ENCODE measurements at regions not wholly inside any gene's neighbourhood (a gene's known extent, or its start where the extent isn't known, plus 50 kb on each side); places are given as distances from the start of the nearest gene placed in this dataset.

DNA sequence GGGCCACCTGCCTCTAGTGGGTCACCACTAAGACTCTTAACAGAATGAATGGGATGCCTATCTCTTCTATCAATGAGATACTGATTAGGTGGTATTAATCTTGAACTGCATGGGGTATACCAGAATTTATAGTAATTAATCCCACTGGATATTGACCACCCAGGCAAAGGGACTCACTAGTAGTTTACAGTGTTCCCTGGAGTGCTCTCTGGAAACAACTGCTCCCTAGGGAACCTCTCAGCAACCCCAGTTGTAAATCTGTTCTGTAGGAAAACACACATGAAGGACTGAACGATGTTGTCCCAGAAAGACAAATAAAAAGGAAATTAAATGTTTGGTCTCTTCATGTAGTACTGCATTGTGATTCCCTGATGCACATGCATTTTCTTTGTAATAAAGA lies 430.5 kb downstream of the HLX start:
- no peak for FAIRE-seq

DNA sequence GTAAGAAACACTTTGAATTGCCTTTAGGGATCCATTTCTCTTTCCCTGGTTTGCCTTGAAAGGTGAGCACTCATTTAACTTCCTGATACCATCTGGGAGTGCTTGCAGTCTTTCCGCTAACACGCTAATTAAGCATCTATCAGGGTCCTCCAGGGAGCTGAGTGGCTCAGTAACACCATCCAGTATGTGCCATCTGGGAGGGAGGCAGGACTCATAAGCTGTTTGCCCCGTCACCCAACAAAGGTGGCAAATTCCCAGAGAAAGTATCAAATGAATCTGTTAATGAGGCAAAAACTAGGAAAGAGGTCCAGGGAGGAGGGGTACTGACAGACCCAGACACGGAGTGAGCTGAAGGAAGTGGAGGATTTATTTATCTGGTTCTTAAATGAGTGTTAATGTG lies 430.9 kb downstream of the HLX start:
- no peak for FAIRE-seq

DNA sequence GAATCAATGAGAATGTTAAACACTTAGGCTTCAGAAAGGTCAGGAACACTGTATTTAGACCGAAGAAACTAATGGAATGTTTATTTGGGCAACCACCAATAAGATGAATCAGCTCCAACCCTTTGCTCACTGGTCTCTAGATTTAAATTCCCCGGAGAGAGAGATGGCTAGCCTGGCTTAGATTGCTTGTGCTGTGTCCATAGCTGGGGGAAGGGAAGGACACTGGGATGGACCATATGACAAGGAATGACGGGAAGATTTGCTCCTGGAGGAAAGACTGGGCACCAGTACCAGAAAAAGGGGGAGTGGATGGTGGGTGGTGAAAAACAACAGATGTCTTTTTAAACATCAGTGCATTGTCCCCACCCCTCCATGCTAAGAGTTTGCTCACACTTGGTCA lies 426.6 kb downstream of the DUSP10 start:
- no peak for FAIRE-seq

DNA sequence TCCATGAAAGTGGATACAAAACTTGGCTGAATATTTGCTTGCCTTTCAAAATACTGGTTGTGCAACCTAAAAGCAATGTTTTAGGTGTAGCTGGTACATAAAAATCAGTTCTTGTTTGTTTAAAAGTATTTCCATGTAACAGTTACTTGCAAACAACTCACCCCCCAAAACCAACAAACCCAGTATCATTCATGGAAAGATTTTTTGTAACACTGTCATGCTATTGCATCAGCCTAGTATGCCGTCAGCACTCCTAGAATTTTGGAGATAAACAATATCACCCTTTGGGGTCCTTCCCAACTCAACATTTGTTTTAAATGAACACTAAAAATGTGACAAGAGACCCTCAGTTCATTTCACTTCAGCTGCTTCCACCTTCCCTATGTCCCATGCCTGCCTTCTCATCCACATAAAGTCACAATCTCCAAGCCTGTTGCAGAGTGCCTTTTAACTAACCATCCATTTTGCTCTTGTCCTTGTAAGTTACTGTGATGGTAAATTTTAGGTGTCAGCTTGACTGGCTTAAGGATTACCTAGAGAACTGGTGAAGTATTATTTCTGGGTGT lies 425.3 kb downstream of the DUSP10 start:
- no peak for FAIRE-seq

GRCh38 chr1:221317537-221317936 lies 424.4 kb downstream of the DUSP10 start:
- no peak for FAIRE-seq

DNA sequence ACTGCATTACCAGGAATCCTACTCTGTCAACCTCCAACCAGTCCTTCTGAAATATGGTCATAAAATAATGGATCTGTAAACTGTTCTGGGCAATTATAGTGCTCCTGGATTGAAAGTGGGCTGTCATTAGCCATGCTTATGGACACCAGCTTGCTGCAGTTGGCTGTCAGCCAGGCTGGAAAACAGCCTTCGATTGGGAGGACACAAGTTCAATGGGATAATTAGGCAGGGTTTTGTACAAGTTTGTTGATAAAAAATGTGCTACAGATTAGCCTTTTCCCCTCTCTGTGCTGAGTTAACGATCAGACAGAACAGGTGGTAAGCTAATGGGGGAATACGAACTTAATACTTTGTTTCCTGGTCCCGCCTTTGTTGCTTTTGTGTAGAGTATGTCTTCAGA lies 413.9 kb downstream of the DUSP10 start:
- no peak for FAIRE-seq

- no peak for FAIRE-seq
Observed at GRCh38 chr1:221328371-221328770, 413.5 kb downstream of the DUSP10 start.

GRCh38 chr1:221331273-221332183 lies 410.4 kb downstream of the DUSP10 start:
- peak; percentile 21 for FAIRE-seq

GRCh38 chr1:221334062-221334461 lies 407.8 kb downstream of the DUSP10 start:
- no peak for FAIRE-seq

GRCh38 chr1:221335161-221336101 lies 406.5 kb downstream of the DUSP10 start:
- no peak for FAIRE-seq

DNA sequence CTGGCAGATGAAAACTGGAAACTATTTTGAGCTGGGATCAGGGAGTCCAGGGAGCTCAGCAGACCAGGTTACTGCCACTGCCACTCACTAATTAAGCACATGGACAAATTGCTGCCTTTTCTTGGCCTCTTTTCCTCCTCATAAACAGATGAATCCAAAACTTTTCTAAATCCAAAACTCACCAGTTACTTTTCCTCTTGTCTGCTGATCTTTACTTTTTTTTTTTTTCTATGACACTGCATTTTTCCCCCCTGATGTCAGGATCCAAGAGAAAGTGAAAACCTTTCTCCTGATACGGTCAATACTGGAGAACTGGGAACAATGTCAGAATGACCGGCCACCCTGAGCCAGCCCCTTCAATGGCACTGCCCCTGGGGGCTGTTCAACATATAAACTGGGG lies 405.8 kb downstream of the DUSP10 start:
- FAIRE-seq, result no peak

- no peak for FAIRE-seq
Observed at GRCh38 chr1:221337106-221337505, 404.8 kb downstream of the DUSP10 start.

- FAIRE-seq, result no peak
Observed at GRCh38 chr1:221343136-221343535, 398.8 kb downstream of the DUSP10 start.

- no peak for FAIRE-seq
Observed at GRCh38 chr1:221343607-221344006, 398.3 kb downstream of the DUSP10 start.

DNA sequence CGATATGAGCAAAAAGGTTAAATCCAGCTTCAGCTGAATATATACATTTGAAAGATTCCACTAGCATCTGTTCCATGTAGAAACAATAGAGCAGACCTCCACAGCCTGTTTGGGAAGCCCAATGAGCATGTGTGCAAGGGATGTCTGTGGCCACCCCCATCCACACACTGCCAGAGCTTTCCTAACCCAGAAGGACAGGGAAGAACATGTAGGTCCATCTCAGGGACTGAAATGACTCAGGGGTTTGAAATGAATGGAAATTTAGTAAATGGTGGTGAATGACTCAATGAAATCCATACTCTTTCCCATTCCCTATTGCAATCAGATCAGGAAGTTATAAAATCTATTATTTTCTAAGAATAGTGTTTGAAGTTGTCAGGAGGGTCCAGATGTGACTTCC lies 397.2 kb downstream of the DUSP10 start:
- no peak for FAIRE-seq

- no peak for FAIRE-seq
Observed at GRCh38 chr1:221347706-221348105, 394.2 kb downstream of the DUSP10 start.

DNA sequence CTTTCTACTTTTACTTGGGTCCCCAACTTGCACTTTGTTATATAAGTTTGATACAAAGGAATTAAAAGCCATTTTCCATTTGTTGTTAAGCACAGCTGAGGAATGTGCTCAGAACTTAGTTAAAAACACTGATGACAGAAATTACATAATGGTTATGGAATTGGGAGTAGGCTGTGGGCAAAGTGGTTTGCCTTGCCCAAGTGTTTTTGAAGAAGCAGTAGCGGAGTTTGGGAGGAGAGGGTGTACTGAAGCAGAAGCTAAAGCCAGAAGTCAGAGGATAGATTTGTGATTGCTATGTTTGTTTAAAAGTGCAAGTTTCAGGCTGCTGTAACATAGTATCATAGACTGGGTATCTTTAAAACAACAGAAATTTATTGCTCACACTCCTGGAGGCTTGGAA lies 391.8 kb downstream of the DUSP10 start:
- FAIRE-seq, result no peak

GRCh38 chr1:221356693-221357092 lies 385.2 kb downstream of the DUSP10 start:
- no peak for FAIRE-seq

- no peak for FAIRE-seq
Observed at GRCh38 chr1:221363039-221363438, 378.9 kb downstream of the DUSP10 start.

DNA sequence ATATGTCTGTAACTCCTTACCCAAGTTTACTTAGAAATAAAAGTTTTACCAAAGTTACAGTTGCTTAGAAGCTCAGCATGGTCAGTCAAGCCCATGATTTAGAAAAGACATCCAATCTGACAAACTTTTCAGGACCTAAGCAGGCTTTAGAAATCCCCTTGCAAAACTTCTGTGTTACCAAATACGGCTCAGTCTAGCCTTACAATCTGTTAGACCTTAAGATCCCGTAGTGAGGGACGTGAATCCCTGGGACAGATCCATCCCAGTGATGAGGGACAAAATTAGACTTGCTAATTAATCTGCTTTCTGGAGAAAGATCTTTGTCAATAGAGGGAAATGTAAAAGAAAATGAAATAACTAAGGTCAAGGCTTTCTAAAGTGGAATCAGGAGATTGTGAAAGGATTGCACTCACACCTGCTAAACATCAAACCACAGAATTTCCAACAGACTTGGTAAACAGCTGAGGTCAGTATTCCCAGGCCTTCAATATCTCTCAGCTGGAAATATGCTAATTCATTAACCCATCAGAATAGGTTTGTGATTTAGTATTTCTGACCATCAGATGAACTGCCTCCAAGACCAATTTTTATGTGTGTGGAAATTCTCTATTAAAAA lies 375.3 kb downstream of the DUSP10 start:
- FAIRE-seq, result no peak

- FAIRE-seq, result no peak
Observed at GRCh38 chr1:221371705-221372104, 370.2 kb downstream of the DUSP10 start.

GRCh38 chr1:221373795-221374194 lies 368.1 kb downstream of the DUSP10 start:
- no peak for FAIRE-seq

DNA sequence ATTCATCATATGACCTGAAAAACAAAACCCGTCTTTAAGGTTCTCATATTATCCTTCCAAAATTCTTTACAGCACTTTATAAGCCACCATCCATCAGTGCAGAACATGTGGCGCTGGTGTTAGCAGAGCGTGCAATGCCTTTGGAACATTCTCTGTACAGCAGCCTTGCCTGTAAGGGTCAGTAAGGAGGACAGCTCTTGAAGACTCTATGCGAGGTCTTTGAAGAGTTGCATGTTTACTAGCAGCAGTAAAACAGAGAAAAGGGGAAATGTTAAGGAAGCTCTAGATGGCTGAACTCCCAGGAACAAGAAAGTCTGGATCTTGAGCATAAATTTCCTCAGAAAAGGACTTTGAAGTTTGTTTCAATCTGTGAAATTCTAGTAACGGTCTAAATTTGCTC lies 365.6 kb downstream of the DUSP10 start:
- FAIRE-seq, result no peak

Data from islet of Langerhans (tissue), 1 donor.